ENCODE measurements at regions not wholly inside any gene's neighbourhood (a gene's known extent, or its start where the extent isn't known, plus 50 kb on each side); places are given as distances from the start of the nearest gene placed in this dataset.

GRCh38 chr3:103684904-103685303, 1250.1 kb downstream of the ZPLD1 start:
- no peak for DNase-seq

GRCh38 chr3:103685939-103686338, 1251.1 kb downstream of the ZPLD1 start:
- DNase-seq: no peak

- DNase-seq: no peak
Observed at GRCh38 chr3:103690536-103690935, 1255.7 kb downstream of the ZPLD1 start.

DNA sequence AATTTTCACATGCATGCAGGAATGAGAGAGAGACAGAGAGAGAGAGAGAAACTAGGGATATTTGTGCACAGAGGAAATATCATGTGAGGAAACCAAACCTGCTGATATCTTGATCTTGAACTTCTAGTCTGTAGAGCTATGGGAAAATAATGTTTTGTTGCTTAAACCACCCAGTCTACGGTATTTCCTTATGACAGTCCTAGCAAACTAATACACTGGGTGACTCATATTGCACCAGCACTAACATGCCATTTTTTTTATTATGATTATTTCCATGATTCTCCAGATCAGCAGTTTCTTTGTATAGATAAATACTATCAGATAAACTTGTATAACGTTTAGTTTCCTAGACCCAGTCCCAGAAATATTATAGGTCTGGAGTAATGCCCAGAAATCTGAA, 1259.0 kb downstream of the ZPLD1 start:
- DNase-seq: no peak

DNA sequence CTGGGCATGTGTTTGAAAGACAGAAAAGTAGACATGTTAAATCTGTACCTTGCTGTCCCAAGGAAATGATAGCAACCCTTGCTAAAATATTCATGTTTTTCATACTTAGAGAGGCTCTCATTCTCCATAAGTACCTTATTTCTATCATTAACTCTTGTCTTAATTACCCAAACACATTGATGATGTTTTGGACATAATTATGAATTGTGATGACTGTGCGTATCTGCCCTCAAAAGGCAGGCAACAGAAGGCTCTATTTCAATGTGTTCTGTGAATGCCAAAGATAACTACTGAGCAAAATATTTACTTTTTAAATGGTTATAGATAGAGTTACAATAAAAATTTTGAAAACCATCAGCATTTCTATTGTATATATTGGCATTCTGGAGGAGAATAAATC, 1263.8 kb downstream of the ZPLD1 start:
- DNase-seq: no peak

- DNase-seq: no peak
Observed at GRCh38 chr3:103699228-103699627, 1264.4 kb downstream of the ZPLD1 start.

- DNase-seq: no peak
Observed at GRCh38 chr3:103705641-103706040, 1270.8 kb downstream of the ZPLD1 start.

DNA sequence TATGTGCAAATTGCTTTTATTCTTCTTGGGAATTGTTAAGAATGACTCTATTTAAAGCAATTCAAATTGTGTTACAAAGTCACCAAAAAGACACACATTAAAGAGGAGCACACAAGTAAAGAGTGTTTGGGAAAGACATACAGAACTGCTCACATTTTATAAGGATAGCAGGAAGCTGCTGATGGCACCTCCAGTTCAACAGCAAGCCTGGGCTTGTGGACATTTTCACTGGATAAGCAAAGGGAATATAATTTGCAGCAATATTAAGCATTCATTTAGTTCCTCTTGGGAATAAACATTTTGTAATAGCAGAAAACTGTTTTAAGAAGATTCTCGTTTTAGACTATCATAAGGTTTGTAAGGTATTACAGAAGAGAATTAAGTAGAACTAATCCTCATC, 1271.9 kb downstream of the ZPLD1 start:
- no peak for DNase-seq

- DNase-seq: no peak
Observed at GRCh38 chr3:103711670-103712069, 1276.9 kb downstream of the ZPLD1 start.

GRCh38 chr3:103712320-103713008, 1277.6 kb downstream of the ZPLD1 start:
- DNase-seq: no peak

DNA sequence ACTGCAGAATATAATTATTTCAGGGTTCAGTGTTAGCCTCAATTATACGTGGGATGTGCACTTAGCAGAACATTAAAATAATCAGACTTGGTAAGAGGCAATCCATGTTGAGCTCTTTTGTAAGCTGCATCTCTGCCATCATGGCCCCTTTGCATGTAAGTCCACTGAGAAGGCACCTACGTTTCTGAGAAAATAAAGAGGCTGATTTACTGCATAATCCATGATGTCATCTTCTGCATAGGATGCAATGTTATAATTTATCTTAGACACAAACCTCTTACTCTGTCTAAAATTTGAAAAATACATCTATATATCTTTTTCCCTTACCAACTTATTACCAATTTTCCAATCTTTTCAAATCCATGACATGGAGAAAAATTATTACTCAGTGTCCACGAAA, 1294.7 kb downstream of the ZPLD1 start:
- DNase-seq: no peak

GRCh38 chr3:103730744-103731143, 1295.9 kb downstream of the ZPLD1 start:
- DNase-seq: no peak

GRCh38 chr3:103752986-103753385, 1318.2 kb downstream of the ZPLD1 start:
- DNase-seq: no peak

DNA sequence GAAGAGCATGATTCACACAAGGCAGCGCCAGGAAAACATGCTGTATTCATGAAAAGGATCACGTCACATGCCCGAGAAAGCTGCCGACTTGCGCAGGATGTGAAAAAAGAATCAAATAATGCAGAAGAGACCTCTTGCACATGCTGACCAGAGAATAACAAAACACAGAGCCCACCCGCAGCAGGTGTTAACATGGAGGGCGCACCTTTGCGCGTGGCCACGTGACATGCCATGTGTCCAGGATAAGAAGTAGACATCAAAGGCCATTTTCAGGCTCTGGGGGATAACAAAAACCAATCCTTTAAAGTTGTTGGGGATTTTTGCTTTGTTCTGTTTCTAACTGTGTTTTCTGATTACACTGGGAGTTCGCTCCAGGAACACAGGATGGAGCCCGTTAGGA, 1332.8 kb downstream of the ZPLD1 start:
- no peak for DNase-seq

DNA sequence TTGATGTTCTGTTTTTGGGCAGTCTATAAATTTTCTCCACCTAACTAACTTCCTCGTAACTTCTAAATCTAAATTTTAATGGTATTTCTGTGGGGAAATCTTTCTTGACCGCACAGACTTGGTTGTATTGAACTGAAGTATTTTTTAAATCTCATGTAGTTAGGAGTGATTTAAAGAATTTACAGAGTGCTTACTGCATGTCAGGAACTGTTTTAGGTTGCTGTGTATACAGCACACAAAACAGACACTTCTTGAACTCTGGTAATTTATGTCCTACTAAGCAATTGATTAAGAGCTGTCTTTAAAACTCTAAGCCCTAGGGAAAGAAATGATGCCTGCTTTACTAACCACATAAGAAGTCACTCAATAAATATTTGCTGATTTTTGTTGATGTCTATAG, 1350.2 kb downstream of the ZPLD1 start:
- DNase-seq: no peak

DNA sequence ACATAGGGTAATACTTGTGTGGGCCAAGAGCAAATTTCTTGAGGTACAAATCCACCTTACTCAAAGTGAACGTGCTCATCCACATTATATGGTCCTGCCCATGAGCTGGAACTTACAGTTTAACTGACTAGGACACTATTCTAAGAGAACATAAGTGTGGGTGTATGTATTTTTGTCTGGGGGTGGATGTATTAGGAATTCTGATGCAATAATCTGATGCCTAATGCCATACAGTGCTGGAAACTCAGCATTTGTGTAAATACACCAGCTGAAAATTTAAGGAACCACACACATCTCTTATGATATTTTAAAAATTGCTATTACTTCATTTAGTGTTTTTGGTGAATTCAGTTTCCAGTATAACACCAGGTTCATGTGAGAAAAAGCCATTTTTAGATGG, 1350.7 kb downstream of the ZPLD1 start:
- no peak for DNase-seq

DNA sequence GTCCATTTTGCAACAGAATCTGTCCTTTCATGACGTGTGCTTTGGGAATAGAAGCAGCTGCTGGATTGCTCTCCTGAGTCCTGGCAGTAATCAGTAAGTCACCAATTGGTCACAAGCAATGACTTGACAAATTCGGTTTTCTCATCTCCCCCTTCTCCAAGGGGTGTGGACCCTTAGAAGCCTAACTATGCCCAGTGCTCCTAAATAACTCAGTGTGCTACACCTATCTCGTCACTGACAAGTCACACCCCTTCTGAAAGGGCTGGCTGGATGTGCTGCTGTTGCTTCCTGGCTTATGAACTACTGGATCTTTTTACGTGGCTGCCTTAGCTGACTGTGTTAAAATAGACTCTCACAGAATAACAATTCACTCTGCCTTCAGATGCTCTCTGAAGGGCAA, 1351.5 kb downstream of the ZPLD1 start:
- no peak for DNase-seq

GRCh38 chr3:103787164-103787871, 1352.5 kb downstream of the ZPLD1 start:
- DNase-seq: no peak

- no peak for DNase-seq
Observed at GRCh38 chr3:103787879-103788278, 1353.1 kb downstream of the ZPLD1 start.

GRCh38 chr3:103791786-103792515, 1357.1 kb downstream of the ZPLD1 start:
- DNase-seq: no peak

DNA sequence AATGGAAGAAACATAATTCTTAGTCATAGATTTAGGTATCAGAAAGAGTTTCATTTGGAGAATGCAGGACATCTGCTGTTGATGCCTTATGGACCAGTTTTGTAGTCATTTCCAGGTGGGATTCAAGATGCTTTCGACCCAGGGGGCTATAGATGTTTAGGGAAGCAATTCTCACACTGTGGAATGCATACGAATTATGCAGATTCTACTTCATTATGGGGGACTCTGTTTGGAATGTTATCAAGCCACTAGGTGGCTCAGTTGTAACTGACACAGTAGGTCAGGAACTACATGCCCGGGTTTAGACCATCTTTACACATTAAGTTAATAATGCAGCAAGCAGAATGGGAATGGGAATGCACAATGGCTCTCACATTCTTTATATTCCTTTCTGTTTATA, 1359.8 kb downstream of the ZPLD1 start:
- no peak for DNase-seq

GRCh38 chr3:103796068-103796467, 1361.3 kb downstream of the ZPLD1 start:
- DNase-seq: no peak

- no peak for DNase-seq
Observed at GRCh38 chr3:103803787-103804186, 1369.0 kb downstream of the ZPLD1 start.

- DNase-seq: no peak
Observed at GRCh38 chr3:103810167-103810566, 1375.4 kb downstream of the ZPLD1 start.

All from suppressor macrophage treated with lipopolysaccharide for 1 hour (primary cell).